Effector memory CD8-positive, alpha-beta T cell (primary cell): ENCODE measurements at regions not wholly inside any gene's neighbourhood (a gene's known extent, or its start where the extent isn't known, plus 50 kb on each side); places are given as distances from the start of the nearest gene placed in this dataset.
"Not testable (repeated sequence)": the region's sequence is repeated elsewhere in the genome, so short reads cannot be mapped to it uniquely, and the experiment has no call there.

Experiments
- ATAC-seq: fragments of 150-1000 bp; cut with Tn5 transposase; replicated peaks from 2 replicates; pipeline ENCODE4 v1.10.0; 2021; ENCODE audit warnings: mild to moderate bottlenecking, moderate library complexity
- DNase-seq, 3 experiments: peaks; one replicate each; pipeline ENCODE4 v3.0.0; 2021
- H3K27ac Mint-ChIP-seq, 2 donors: one replicate each; pipeline ENCODE4 v1.8.0; 2022; ENCODE audit warnings: mild to moderate bottlenecking in 2 of 2, mixed read lengths in 2 of 2, moderate library complexity in 2 of 2
- H3K27me3 Mint-ChIP-seq, 2 donors: one replicate each; pipeline ENCODE4 v1.8.0; 2022; ENCODE audit warnings: mixed read lengths in 2 of 2
- H3K36me3 Mint-ChIP-seq: one replicate; pipeline ENCODE4 v1.8.0; 2022; ENCODE audit warnings: mild to moderate bottlenecking, moderate library complexity, mixed read lengths; ENCODE audit not compliant: insufficient read depth
- H3K4me1 Mint-ChIP-seq, 2 donors: one replicate each; pipeline ENCODE4 v1.8.0; 2022; ENCODE audit warnings: low read depth in 2 of 2, mixed read lengths in 2 of 2
- H3K4me3 Mint-ChIP-seq, 2 donors: one replicate each; pipeline ENCODE4 v1.8.0; 2022; ENCODE audit warnings: mild to moderate bottlenecking in 2 of 2, mixed read lengths in 2 of 2, moderate library complexity in 2 of 2
- H3K9me3 Mint-ChIP-seq, 2 donors: one replicate each; pipeline ENCODE4 v1.8.0; 2022; ENCODE audit warnings: mixed read lengths in 2 of 2

DNA sequence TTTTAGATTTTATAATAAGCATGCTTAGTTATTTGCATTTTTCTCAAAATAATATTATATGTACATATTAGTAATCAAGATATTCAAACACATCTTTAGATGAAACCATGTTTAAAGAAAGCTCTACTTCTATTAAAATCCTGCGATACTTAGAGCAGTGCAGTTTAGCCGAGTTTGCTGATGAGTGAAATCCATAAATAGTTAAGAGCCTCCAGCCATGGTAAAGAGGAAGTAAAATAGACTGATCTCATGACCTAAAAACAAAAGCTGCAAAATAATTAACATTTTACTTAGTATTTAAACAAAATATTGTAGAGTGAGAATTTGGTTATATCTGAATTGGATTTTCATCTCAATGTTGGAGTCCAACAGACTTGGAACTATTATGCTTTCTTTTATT is 147.4 kb upstream of the NRIP1 start:
- Mint-ChIP-seq H3K4me3 (no peak overlapping the region), H3K27ac (no peak overlapping the region), H3K9me3 (no peaks in the 10 kb centered on the region), H3K27me3 (peaks cover 0 to 43% of the 10 kb centered on the region in 2 donors), H3K4me1 (peaks cover 0 to 16% of the 10 kb centered on the region in 2 donors), H3K36me3 (no peaks in the 10 kb centered on the region)
- DNase-seq (no peak), ATAC-seq (no peak)

DNA sequence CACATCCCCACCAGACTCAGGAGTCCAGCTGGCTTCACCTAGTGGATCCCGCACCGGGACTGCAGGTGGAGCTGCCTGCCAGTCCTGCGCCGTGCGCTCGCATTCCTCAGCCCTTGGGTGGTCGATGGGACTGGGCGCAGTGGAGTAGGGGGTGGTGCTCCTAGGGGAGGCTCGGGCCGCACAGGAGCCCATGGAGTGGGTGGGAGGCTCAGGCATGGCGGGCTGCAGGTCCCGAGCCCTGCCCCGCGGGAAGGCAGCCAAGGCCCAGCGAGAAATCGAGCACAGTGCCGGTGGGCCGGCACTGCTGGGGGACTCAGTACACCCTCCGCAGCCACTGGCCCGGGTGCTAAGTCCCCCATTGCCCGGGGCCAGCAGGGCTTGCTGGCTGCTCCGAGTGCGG is 153.7 kb upstream of the NRIP1 start:
- H3K9me3 Mint-ChIP-seq, H3K27ac Mint-ChIP-seq, ATAC-seq, H3K36me3 Mint-ChIP-seq, H3K4me3 Mint-ChIP-seq, DNase-seq: not testable (repeated sequence)
- Mint-ChIP-seq H3K27me3 (peaks cover 0 to 22% of the 10 kb centered on the region in 2 donors), H3K4me1 (peaks cover 0 to 13% of the 10 kb centered on the region in 2 donors)

DNA sequence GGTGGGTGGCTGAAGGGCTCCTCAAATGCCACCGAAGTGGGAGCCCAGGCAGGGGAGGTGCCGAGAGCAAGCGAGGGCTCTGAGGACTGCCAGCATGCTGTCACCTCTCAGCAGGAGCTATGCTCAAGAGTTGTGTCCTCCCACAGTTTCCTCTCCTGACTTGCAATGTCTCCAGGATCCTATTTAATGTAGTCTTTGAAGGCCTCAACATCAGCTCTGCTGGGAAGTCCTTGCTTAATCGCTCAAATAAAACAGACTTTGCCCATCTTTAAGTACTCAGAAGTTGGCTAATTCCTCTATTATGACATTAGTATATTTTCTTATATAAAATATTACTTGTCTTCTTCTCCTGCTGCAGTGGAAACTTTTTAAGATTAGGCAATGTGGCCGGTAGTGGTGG is 154.2 kb upstream of the NRIP1 start:
- Mint-ChIP-seq H3K4me3 (no peak overlapping the region), H3K27ac (peak overlapping the region in 1 of 2 donors; percentile 65), H3K4me1 (peaks cover 0 to 14% of the 10 kb centered on the region in 2 donors), H3K9me3 (no peaks in the 10 kb centered on the region), H3K36me3 (no peaks in the 10 kb centered on the region), H3K27me3 (peaks cover 0 to 23% of the 10 kb centered on the region in 2 donors)
- ATAC-seq (no peak), DNase-seq (no peak)

DNA sequence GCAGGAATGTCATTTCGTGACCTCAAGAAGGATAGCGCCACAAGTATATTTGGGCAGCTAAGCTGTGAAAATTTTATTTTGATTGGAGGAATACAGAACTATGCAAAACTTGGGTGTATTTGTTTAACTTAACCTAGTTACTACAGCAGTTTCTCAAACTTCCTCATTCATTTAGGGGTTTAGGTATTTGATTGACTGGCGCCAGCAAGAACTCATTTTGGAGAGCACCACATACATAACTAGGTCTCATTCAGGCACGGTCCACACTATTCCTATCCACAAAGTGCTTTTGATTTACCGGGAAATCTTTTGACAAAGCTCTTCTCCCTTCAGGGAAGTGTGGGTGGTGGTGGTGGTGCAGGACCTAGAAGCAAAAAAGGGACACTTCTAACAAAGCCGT is 155.1 kb upstream of the NRIP1 start:
- ATAC-seq (peak; percentile 50), DNase-seq (no peak)
- H3K36me3 Mint-ChIP-seq: no peaks in the 10 kb centered on the region
- peaks cover 0 to 18% of the 10 kb centered on the region in 2 donors for H3K27me3 Mint-ChIP-seq
- no peaks in the 10 kb centered on the region for H3K9me3 Mint-ChIP-seq
- H3K27ac Mint-ChIP-seq: peak overlapping the region in 1 of 2 donors; percentile 65
- peak overlapping the region in 1 of 2 donors; percentile 54 for H3K4me3 Mint-ChIP-seq
- peaks cover 0 to 11% of the 10 kb centered on the region in 2 donors for H3K4me1 Mint-ChIP-seq

DNA sequence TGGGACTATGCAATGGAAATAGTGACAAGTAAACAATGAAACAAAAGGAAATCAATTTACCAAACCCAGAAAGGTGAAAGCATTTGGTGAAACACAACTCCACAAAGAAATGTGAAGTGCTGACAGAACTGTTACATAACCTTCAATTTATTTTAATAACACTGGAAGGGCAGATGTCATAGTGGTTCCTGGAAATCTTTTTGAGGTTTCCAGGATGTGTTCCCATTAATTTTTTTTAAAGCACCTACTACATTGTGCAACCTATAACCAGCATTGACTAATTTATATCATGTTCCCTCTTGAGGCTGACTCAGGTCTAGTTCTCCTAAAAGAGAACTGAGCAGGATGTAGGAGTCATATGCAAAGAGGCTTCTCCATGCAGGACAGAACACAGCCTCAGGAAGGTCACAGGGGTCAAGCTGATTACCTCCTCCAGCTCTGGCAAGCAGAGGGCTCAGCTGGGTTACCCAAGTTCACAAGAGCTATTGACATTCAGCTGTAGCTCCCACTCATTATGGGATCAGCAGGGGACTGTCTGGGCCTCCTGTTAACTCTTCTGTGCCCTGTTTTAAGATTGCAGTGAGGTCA is 157.1 kb upstream of the NRIP1 start:
- H3K9me3 Mint-ChIP-seq: no peaks in the 10 kb centered on the region
- H3K27ac Mint-ChIP-seq: no peak overlapping the region
- peaks cover 0 to 11% of the 10 kb centered on the region in 2 donors for H3K4me1 Mint-ChIP-seq
- DNase-seq (no peak), ATAC-seq (peak; percentile 35)
- H3K4me3 Mint-ChIP-seq: no peak overlapping the region
- H3K36me3 Mint-ChIP-seq: no peaks in the 10 kb centered on the region
- peaks cover 0 to 18% of the 10 kb centered on the region in 2 donors for H3K27me3 Mint-ChIP-seq

DNA sequence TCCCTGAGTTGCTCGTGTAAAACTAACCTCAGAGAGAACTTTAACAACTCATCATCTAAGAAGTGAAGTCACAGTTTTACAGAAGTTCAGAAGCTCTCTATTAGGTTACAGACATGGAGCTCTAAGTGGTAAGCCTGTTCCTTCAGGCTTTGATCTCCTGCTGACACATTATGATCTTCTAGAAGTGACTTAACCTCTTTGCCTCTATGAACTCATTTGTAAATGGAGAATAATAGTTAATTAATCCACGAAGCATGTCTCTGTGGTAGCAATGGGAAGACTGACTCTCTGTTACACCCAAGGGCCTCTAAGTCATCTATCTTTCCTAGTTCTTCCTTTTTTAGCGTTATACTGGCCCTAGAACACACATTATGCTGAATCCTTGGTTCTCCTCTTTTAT is 157.9 kb upstream of the NRIP1 start:
- DNase-seq: no peak
- ATAC-seq: no peak
- H3K36me3 Mint-ChIP-seq: no peaks in the 10 kb centered on the region
- H3K9me3 Mint-ChIP-seq: no peaks in the 10 kb centered on the region
- peaks cover 0 to 11% of the 10 kb centered on the region in 2 donors for H3K4me1 Mint-ChIP-seq
- no peak overlapping the region for H3K4me3 Mint-ChIP-seq
- peaks cover 0 to 18% of the 10 kb centered on the region in 2 donors for H3K27me3 Mint-ChIP-seq
- H3K27ac Mint-ChIP-seq: peak overlapping the region in 1 of 2 donors; percentile 44

DNA sequence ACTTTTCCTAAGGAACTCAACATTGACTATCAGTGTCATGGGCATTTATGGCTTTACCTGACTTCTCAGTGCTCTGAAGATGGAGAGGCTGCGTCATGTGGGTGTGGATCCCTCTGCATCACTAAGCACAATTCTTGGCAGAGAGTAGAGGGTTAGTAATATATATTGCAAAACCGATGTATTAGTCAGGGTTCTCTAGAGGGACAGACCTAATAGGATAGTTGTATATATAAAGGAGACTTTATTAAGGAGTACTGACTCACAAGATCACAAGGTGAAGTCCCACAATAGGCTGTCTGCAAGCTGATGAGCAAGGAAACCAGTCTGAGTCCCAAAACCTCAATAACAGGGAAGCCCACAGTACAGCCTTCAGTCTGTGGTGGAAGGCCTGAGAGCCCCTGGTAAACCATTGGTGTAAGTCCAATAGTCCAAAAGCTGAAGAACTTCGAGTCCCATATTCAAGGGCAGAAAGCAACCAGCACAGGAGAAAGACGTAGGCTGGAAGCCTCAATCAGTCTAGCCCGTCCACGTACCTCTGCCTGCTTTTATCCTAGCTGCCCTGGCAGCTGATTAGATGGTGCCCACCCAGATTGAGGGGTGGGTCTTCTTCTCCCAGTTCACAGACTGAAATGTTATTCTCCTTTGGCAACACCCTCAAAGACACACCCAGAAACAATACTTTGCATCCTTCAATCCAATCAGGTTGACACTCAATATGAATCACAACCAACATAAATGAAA is 159.7 kb upstream of the NRIP1 start:
- peaks cover 0 to 20% of the 10 kb centered on the region in 2 donors for H3K27me3 Mint-ChIP-seq
- ATAC-seq (no peak), DNase-seq (no peak)
- H3K9me3 Mint-ChIP-seq: no peaks in the 10 kb centered on the region
- H3K36me3 Mint-ChIP-seq: no peaks in the 10 kb centered on the region
- no peak overlapping the region for H3K27ac Mint-ChIP-seq
- no peak overlapping the region for H3K4me3 Mint-ChIP-seq
- H3K4me1 Mint-ChIP-seq: peaks cover 0 to 11% of the 10 kb centered on the region in 2 donors

DNA sequence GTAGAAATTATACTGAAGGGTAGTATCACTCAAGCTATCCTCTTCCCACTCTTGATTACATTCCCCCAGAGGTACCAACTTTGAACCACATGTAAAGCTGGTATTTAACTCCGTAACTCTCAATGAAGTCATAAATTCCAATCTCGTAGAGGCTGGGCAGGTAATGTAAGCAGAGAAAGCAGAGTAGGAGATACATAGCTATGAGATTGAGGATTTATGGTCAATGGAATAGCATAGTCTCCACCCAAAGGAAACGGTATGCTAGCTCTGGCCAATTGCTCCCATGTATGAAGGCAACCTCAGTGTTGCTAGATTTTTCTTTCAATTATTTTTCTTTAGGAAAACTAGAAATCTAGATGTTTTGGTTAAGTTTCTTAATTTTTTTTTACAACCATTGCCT is 163.1 kb upstream of the NRIP1 start:
- ATAC-seq (no peak), DNase-seq (no peak)
- Mint-ChIP-seq H3K27ac (no peak overlapping the region), H3K9me3 (no peaks in the 10 kb centered on the region), H3K27me3 (peaks cover 0 to 15% of the 10 kb centered on the region in 2 donors), H3K4me3 (no peak overlapping the region), H3K36me3 (no peaks in the 10 kb centered on the region), H3K4me1 (peaks cover 0 to 2% of the 10 kb centered on the region in 2 donors)

DNA sequence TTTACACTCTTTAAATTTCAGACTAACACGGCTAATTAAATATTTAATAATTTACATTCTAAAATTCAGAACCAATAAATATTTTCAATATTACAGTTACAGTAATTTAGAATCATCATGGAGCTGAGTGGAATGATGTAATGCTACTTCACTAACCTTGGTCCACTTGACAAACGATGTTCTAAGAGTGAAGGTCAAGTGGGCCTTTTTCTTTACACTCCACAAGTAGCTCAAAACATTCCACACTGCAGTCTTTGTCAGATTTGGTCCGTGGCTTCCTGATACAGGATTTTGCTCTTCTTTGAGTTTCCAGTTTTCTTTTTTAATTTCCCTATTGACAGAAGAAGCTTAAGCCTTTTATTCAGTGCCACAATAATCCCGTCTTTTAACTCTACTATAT is 164.6 kb upstream of the NRIP1 start:
- Mint-ChIP-seq H3K9me3 (peaks cover 0 to 6% of the 10 kb centered on the region in 2 donors), H3K27me3 (peaks cover 7 to 11% of the 10 kb centered on the region in 2 donors), H3K4me3 (no peak overlapping the region), H3K27ac (no peak overlapping the region), H3K36me3 (no peaks in the 10 kb centered on the region), H3K4me1 (no peaks in the 10 kb centered on the region)
- no peak for ATAC-seq
- DNase-seq: no peak

DNA sequence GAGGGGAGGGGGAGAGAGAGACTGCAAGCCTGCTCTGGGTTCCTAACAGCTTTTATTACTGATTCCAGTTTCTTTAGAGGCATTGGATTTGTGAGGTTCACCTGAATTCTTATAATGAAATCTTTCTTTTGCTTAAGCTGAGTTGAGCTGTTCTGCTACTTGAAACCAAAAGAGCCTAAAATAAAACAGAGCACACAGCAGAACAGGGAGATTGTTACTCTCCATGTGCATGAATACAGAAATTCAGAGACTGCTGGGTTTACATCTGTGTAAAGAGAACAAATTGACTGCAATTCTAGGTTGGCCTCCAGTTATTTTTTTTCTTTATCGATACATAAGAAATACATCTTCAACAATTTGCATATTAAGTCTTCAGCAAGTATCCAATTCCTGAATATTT is 168.8 kb upstream of the NRIP1 start:
- Mint-ChIP-seq H3K27me3 (peaks cover 9 to 11% of the 10 kb centered on the region in 2 donors), H3K36me3 (no peaks in the 10 kb centered on the region), H3K4me3 (no peak overlapping the region), H3K4me1 (no peaks in the 10 kb centered on the region), H3K27ac (no peak overlapping the region), H3K9me3 (peaks cover 0 to 7% of the 10 kb centered on the region in 2 donors)
- ATAC-seq: no peak
- DNase-seq: no peak

DNA sequence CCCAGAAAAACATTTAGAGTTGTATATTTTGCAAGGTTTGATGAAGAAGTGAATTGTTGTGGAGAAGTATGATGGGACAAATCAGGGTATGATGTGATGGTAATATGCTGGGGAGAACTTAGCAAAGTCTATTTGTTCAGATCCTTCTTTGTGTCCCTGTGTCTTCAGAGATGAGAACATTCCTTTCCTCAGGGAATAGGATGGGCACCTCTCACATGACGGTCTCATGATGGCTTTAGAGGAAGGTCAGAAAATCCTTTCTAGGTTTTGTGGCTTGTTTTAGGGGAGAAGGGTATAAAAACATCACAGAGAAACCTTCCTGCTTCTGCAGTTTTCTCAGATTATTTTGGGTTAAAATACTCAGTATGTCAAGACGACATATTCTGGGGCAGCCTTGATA is 171.3 kb upstream of the NRIP1 start:
- H3K27ac Mint-ChIP-seq: no peak overlapping the region
- no peaks in the 10 kb centered on the region for H3K36me3 Mint-ChIP-seq
- H3K27me3 Mint-ChIP-seq: peaks cover 6 to 9% of the 10 kb centered on the region in 2 donors
- DNase-seq (no peak), ATAC-seq (no peak)
- peaks cover 0 to 7% of the 10 kb centered on the region in 2 donors for H3K9me3 Mint-ChIP-seq
- no peak overlapping the region for H3K4me3 Mint-ChIP-seq
- H3K4me1 Mint-ChIP-seq: no peaks in the 10 kb centered on the region

DNA sequence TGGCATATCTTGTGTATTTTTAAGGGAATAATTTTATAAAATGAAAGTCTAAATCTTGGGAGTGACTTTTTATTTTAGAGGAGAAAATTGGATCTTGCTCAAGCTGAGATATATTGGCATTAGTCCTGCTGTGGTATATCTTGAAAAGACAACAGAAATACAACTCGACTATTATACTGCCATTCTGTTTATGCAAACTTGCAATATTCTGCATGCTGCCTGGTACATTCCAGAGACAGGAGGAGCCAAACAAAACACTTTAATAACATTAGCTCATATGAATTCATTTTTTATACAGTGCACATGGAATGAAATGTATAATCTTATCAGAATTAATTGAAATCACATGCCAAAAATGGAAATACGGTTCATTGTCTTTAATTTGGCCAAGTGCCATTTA is 176.0 kb upstream of the NRIP1 start:
- H3K27me3 Mint-ChIP-seq: no peaks in the 10 kb centered on the region
- H3K9me3 Mint-ChIP-seq: no peaks in the 10 kb centered on the region
- DNase-seq (no peak), ATAC-seq (no peak)
- H3K4me1 Mint-ChIP-seq: no peaks in the 10 kb centered on the region
- H3K36me3 Mint-ChIP-seq: no peaks in the 10 kb centered on the region
- no peak overlapping the region for H3K4me3 Mint-ChIP-seq
- no peak overlapping the region for H3K27ac Mint-ChIP-seq

DNA sequence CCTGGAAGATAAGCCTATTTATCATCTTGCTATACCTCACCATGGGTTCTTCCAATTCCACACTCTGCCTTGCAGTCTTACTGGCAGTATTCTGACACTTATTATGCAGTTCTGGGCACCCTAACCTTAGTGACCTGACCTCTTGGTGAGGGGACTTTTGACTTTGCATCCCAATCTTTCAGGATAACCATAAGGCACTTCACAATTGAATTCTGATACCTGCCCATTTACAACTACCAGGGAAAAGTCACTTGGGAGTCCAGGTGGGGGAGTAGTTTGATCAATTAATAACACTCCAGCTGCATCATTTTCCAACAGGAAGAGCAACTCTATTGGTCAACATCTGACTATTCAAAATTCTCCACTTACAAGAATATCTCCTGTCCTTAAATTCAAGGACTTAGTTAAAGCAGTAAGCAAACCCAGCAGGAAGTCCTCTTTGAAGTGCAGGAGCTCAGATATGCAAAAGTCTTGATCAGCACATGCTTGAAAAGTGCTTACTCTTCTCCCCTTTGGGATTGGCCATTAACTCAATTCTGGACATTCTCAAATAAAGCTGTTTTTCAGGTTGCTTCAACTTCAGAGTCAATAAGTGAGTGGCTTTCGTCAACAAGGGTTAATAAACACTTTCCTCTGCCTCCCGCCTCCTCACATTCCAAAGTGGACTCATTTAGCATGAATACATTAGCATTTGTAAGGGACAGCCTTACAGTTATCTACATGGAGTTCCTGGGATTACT is 177.4 kb upstream of the NRIP1 start:
- DNase-seq: no peak
- no peak for ATAC-seq
- H3K9me3 Mint-ChIP-seq: no peaks in the 10 kb centered on the region
- no peaks in the 10 kb centered on the region for H3K36me3 Mint-ChIP-seq
- no peak overlapping the region for H3K27ac Mint-ChIP-seq
- H3K27me3 Mint-ChIP-seq: no peaks in the 10 kb centered on the region
- no peak overlapping the region for H3K4me3 Mint-ChIP-seq
- no peaks in the 10 kb centered on the region for H3K4me1 Mint-ChIP-seq

DNA sequence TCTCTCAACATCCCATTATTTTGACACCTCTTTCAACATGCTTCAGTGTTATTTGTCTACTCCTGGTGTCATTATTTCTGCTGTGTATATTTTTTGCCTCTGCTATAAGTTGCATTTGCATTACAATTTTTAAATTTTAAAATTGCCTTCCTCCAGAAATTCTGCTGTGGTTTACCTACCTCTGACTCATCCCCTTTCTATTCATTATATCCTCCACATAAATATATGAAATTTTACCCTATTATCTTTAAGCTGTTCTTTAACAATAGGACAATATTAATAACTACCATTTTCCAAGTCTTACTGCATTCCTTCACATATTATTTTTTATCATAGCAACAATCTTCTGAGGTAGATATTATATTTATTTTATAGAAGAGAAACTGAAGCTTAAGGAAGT is 178.1 kb upstream of the NRIP1 start:
- Mint-ChIP-seq H3K27ac (no peak overlapping the region), H3K4me1 (no peaks in the 10 kb centered on the region), H3K9me3 (no peaks in the 10 kb centered on the region), H3K4me3 (no peak overlapping the region), H3K27me3 (no peaks in the 10 kb centered on the region), H3K36me3 (no peaks in the 10 kb centered on the region)
- ATAC-seq (no peak), DNase-seq (no peak)
